PC-3 (cell line): ENCODE measurements at regions not wholly inside any gene's neighbourhood (a gene's known extent, or its start where the extent isn't known, plus 50 kb on each side); places are given as distances from the start of the nearest gene placed in this dataset.

Source experiments
- ATAC-seq: fragments of 200-7000 bp; cut with Tn5 transposase; 2 replicates; pipeline ENCODE4 v1.9.1; 2020; ENCODE audit warnings: mild to moderate bottlenecking, moderate library complexity
- BruUV-seq: library from RNA; stranded (reverse); fragments of 400-500 nt; replicated peaks from 2 replicates; lab custom pipeline; 2021; lab: Mats Ljungman, UMichigan
- CTCF ChIA-PET: fragments of 300-600 bp; sonication (Branson Sonifier 250); formaldehyde crosslinking; loops from one replicate; lab custom pipeline; 2022; ENCODE audit warnings: antibody characterized with exemption; lab: Charles Lee
- POLR2A ChIA-PET: fragments of 300-600 bp; sonication (Branson Sonifier 250); formaldehyde crosslinking; loops from one replicate; lab custom pipeline; 2022; ENCODE audit warnings: antibody characterized with exemption; ENCODE audit not compliant: unreplicated experiment; lab: Charles Lee
- DNase-seq: peaks from one replicate; pipeline ENCODE4 v3.0.0-alpha.2; 2015
- H2AFZ ChIP-seq: fragments of 300-600 bp; sonication (generic); 2 replicates; pipeline ENCODE4 v1.6.0; 2016; ENCODE audit warnings: antibody characterized with exemption, low read length
- H3F3A ChIP-seq: fragments of 300-600 bp; sonication (generic); one replicate; pipeline ENCODE4 v1.6.0; 2017; ENCODE audit warnings: antibody characterized with exemption, low read length, control low read depth, mild to moderate bottlenecking; ENCODE audit not compliant: unreplicated experiment
- H3K27ac ChIP-seq: fragments of 300-600 bp; sonication (generic); 2 replicates; pipeline ENCODE4 v1.5.1; 2016; ENCODE audit warnings: mild to moderate bottlenecking, low read length
- H3K27me3 ChIP-seq: fragments of 300-600 bp; sonication (generic); 2 replicates; pipeline ENCODE4 v1.6.1; 2016; ENCODE audit warnings: low read length, mixed read lengths
- H3K36me3 ChIP-seq: fragments of 300-600 bp; sonication (generic); 2 replicates; pipeline ENCODE4 v1.6.1; 2016; ENCODE audit warnings: low read depth, mixed run types, low read length, mixed read lengths
- H3K4me1 ChIP-seq: fragments of 300-600 bp; sonication (generic); 2 replicates; pipeline ENCODE4 v1.5.1; 2016; ENCODE audit warnings: low read length; ENCODE audit not compliant: insufficient read depth
- H3K4me2 ChIP-seq: fragments of 300-600 bp; sonication (generic); 2 replicates; pipeline ENCODE4 v1.6.0; 2016; ENCODE audit warnings: low read length
- H3K4me3 ChIP-seq: fragments of 300-600 bp; sonication (generic); 2 replicates; pipeline ENCODE4 v1.5.1; 2016; ENCODE audit warnings: mild to moderate bottlenecking, low read length, mixed read lengths
- H3K79me2 ChIP-seq: fragments of 300-600 bp; sonication (generic); 2 replicates; pipeline ENCODE4 v1.6.1; 2017; ENCODE audit warnings: low read length, mixed read lengths
- H3K9ac ChIP-seq: fragments of 300-600 bp; sonication (generic); 2 replicates; pipeline ENCODE4 v1.6.0; 2016; ENCODE audit warnings: mild to moderate bottlenecking, low read length
- H3K9me2 ChIP-seq: fragments of 300-600 bp; sonication (generic); replicated peaks from 2 replicates; pipeline ENCODE4 v1.6.1; 2016; ENCODE audit warnings: mixed run types, low read length, mixed read lengths
- H3K9me3 ChIP-seq: fragments of 300-600 bp; sonication (generic); 2 replicates; pipeline ENCODE4 v1.6.1; 2016; ENCODE audit warnings: low read length, mixed read lengths
- H4K20me1 ChIP-seq: fragments of 300-600 bp; sonication (generic); 2 replicates; pipeline ENCODE4 v1.6.1; 2016; ENCODE audit warnings: low read length, mixed read lengths
- EZH2 ChIP-seq: fragments of 300-600 bp; sonication (generic); IDR thresholded peaks from one replicate; pipeline ENCODE4 v1.6.1; 2017; ENCODE audit warnings: antibody characterized with exemption, mild to moderate bottlenecking, low read length; ENCODE audit not compliant: unreplicated experiment
- EZH2phosphoT487 ChIP-seq: fragments of 300-600 bp; sonication (generic); IDR thresholded peaks from 2 replicates; pipeline ENCODE4 v1.6.1; 2018; ENCODE audit warnings: mild to moderate bottlenecking, antibody characterized with exemption, low read length, borderline replicate concordance
- intact Hi-C: fragments of 100-400 bp; cut with micrococcal nuclease; formaldehyde crosslinking; loops from 2 replicates; pipeline ENCODE4 v1.9.0; 2023
- TF ChIP-seq, protein P1 (sequence below): fragments of 300-600 bp; sonication (generic); conservative IDR thresholded peaks from 2 replicates; pipeline ENCODE4 v1.5.1; 2017; ENCODE audit warnings: antibody characterized with exemption, low read depth, mild to moderate bottlenecking, low read length

DNA sequence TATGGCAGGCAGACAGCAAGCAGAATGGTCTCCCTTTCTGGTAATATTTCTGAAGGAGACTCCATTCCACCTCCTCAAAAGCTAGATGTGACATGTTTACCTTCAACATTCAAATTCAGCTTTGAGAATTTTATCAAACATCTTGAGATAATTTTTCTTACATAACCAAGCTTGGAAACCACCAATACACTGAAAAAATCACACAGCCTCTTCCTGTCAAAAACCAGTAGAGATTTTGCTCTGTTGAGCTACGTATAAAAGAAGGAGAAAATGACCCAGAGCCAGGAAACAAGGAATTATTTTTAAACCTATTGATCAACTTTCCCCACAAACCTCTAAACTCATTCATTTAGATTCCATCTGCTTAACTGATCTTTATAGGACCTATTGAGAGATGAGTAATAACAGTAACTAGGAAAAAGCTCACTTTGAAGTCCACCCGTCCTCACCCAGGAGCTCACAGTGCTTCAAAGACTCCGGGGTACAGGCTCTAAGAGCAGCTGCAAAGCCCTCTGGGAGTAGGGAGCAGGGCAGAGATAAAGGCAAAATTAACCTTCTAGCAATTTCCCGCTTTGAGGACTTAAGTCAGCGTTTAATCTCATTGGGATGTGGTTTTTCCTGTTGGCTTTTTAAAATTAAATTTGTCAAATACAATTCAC is 318.2 kb upstream of the RASGEF1B start:
- Histone ChIP-seq H3K4me1 (no peaks in the 10 kb centered on the region), H4K20me1 (no peaks in the 10 kb centered on the region), H3K9me2 (no peaks in the 10 kb centered on the region), H3K36me3 (no peaks in the 10 kb centered on the region), H3K9me3 (no peaks in the 10 kb centered on the region), H3K79me2 (no peaks in the 10 kb centered on the region), H3K27ac (no peak overlapping the region), H3F3A (no peaks in the 10 kb centered on the region), H3K4me2 (no peak overlapping the region), H3K4me3 (no peak overlapping the region), H3K27me3 (no peaks in the 10 kb centered on the region), H3K9ac (no peak overlapping the region), H2AFZ (no peak overlapping the region)
- ATAC-seq (no peak), DNase-seq (no peak)
- no TSS peak for BruUV-seq
- intact Hi-C loops, result no loop called here
- TF ChIP-seq, protein P1, sequence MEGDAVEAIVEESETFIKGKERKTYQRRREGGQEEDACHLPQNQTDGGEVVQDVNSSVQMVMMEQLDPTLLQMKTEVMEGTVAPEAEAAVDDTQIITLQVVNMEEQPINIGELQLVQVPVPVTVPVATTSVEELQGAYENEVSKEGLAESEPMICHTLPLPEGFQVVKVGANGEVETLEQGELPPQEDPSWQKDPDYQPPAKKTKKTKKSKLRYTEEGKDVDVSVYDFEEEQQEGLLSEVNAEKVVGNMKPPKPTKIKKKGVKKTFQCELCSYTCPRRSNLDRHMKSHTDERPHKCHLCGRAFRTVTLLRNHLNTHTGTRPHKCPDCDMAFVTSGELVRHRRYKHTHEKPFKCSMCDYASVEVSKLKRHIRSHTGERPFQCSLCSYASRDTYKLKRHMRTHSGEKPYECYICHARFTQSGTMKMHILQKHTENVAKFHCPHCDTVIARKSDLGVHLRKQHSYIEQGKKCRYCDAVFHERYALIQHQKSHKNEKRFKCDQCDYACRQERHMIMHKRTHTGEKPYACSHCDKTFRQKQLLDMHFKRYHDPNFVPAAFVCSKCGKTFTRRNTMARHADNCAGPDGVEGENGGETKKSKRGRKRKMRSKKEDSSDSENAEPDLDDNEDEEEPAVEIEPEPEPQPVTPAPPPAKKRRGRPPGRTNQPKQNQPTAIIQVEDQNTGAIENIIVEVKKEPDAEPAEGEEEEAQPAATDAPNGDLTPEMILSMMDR, result no peak
- TF ChIP-seq EZH2 (no peak), EZH2phosphoT487 (no peak)
- CTCF ChIA-PET, result no interaction called here
- POLR2A ChIA-PET, result no interaction called here

DNA sequence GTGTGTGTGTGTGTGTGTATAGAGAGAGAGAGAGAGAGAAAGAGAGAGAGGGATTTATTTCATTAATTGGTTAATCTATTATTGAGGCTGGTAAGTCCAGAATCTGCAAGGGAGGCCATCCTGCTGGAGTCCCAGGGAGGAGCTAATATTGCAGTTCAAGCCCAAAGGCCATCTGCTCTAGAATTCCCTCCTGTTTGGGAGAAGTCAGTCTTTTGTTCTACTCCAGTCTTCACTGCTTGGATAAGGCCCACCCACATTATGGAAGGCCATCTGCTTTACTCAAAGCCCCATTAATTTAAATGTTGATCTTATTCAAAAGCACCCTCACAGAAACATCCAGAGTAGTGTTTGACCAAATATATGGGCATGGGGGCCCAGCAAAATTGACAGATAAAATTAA is 317.5 kb upstream of the RASGEF1B start:
- H3K9me3 ChIP-seq, result no peaks in the 10 kb centered on the region
- H3K79me2 ChIP-seq, result no peaks in the 10 kb centered on the region
- H2AFZ ChIP-seq, result no peak overlapping the region
- H3K27me3 ChIP-seq, result no peaks in the 10 kb centered on the region
- no peak for TF ChIP-seq EZH2
- no peak for TF ChIP-seq EZH2phosphoT487
- TF ChIP-seq, protein P1, result no peak
- POLR2A ChIA-PET, result no interaction called here
- no peak overlapping the region for H3K9ac ChIP-seq
- H3K4me2 ChIP-seq, result no peak overlapping the region
- intact Hi-C loops, result no loop called here
- H3K4me3 ChIP-seq, result no peak overlapping the region
- ATAC-seq (no peak), DNase-seq (no peak)
- H3K4me1 ChIP-seq, result no peaks in the 10 kb centered on the region
- H3K27ac ChIP-seq, result no peak overlapping the region
- H3K9me2 ChIP-seq, result no peaks in the 10 kb centered on the region
- H3K36me3 ChIP-seq, result no peaks in the 10 kb centered on the region
- CTCF ChIA-PET, result no interaction called here
- no peaks in the 10 kb centered on the region for H4K20me1 ChIP-seq
- BruUV-seq, result no TSS peak
- no peaks in the 10 kb centered on the region for H3F3A ChIP-seq

DNA sequence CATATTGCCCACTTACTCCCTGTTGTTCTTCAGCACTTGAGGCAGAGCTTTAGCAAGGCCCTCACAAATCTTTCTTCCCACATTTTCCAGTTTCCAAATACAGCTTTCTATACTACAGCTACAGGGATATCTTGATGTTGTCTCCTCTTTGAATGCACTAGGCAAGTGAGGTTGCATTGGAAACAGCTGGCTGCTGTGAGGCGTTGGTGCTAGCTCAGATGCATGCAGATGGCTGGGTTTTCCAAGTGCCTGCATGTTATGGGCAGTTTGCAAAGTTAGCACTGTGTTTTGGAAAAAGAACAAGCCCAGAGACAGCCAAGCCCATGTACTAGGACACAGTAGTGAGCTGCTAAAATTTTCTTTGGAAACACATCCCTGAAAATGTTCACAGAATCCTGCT is 315.1 kb upstream of the RASGEF1B start:
- Histone ChIP-seq H3K27ac (no peak overlapping the region), H3K9me3 (no peaks in the 10 kb centered on the region), H3K4me1 (no peaks in the 10 kb centered on the region), H3K9me2 (no peaks in the 10 kb centered on the region), H2AFZ (no peak overlapping the region), H3K4me3 (no peak overlapping the region), H3K79me2 (no peaks in the 10 kb centered on the region), H3K27me3 (no peaks in the 10 kb centered on the region), H3F3A (no peaks in the 10 kb centered on the region), H4K20me1 (no peaks in the 10 kb centered on the region), H3K9ac (no peak overlapping the region), H3K36me3 (no peaks in the 10 kb centered on the region), H3K4me2 (no peak overlapping the region)
- ChIA-PET POLR2A (no interaction called here), CTCF (no interaction called here)
- DNase-seq, result no peak
- ATAC-seq, result no peak
- TF ChIP-seq, protein P1, result no peak
- TF ChIP-seq EZH2 (no peak), EZH2phosphoT487 (no peak)
- intact Hi-C loops, result no loop called here
- no TSS peak for BruUV-seq
